ENCODE measurements at regions not wholly inside any gene's neighbourhood (a gene's known extent, or its start where the extent isn't known, plus 50 kb on each side); places are given as distances from the start of the nearest gene placed in this dataset.

DNA sequence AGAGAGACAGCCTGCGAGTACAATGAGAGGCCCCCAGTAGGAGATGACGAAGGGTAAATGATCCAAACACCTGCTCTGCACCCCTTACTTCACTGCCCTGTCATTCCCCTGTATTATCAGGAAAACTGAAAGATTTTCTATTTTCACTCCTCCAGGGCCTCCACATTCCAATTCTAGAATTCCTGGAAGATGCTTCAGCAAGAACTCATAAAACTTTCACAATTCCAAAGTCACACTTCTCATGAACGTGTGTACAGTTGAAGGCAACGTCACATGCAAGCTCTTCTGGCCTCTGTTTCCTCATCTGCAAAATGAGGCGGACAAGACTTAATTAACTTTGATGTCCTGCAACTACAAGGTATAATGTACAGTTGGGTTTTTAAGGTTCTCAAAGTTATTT, 62.8 kb upstream of the SPATA12 start:
- POLR2A ChIA-PET, result interaction anchor here (1.0 kb wide), 1 partner anchor 73 kb away, joined by 5 read pairs; no protein-coding TSS in a partner anchor
- CTCF ChIA-PET, result interaction anchor here (0.6 to 4.3 kb wide), 7 partner anchors 10 to 235 kb away, joined by 3 to 28 read pairs (median 4); no protein-coding TSS in a partner anchor
- no peak for DNase-seq (ENCODE audit: low read depth in 1 of 2, low spot score in 1 of 2)
- Histone ChIP-seq H3K27ac (peak overlapping the region in 1 of 2 experiments; percentile 37; a peak in 1 of 6 replicates), H3K9me3 (no peaks in the 10 kb centered on the region), H3K4me2 (no peak overlapping the region), H3K4me3 (no peak overlapping the region), H3K4me1 (peaks cover 14% of the 10 kb centered on the region; the same call in 2 of the 3 replicates)
- TF ChIP-seq POLR2AphosphoS2 (conservative IDR thresholded peaks at IDR 0.05; ENCODE audit: low read length) (no peak), CEBPB (IDR thresholded peaks at IDR 0.05) (0 out of 4 replicates have a peak, but pooled peaks of 1 of the 2 experiments have one; percentile 7)
- no peak for FAIRE-seq
- 79% methylated on average over 5 of the region's 5 CpGs for WGBS (ENCODE audit: missing lambda C conversion rate)
- no peak for ATAC-seq

DNA sequence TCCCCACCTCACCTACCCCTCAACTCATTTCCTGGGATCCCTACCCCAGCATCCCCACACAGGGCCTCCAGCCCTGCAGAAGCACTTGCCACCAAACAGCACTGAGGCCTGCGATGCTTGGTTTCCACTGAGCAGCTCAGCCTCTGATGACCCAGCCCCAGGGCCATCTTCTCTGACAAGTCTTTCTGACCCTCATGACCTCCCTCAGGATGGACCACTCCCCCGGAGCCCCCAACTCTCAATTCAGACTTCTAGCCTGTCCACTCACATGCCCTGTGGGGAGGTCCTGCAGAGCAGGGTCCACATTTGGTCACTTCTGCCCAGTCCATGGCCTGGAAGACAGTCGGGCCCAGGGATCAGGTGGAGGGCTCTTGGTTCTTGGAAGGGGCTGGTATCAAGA, 63.4 kb upstream of the SPATA12 start:
- TF ChIP-seq CHD4 (IDR thresholded peaks at IDR 0.05; ENCODE audit: borderline replicate concordance) (no peak), MAZ (IDR thresholded peaks at IDR 0.05; ENCODE audit: borderline replicate concordance, low read depth, low read length) (no peak), POLR2A (IDR thresholded peaks at IDR 0.05; ENCODE audit: low read length) (no peak), RAD21 (conservative IDR thresholded peaks at IDR 0.05 in 1 of 2, IDR thresholded peaks at IDR 0.05 in 1 of 2) (no peak), TFCP2L1 (CRISPR knock-in tag; IDR thresholded peaks at IDR 0.05) (no peak), RCOR1 (IDR thresholded peaks at IDR 0.05; ENCODE audit: low read depth, low read length) (no peak), ESRRA (IDR thresholded peaks at IDR 0.05; ENCODE audit: borderline replicate concordance, low read length) (no peak), JUNB (IDR thresholded peaks at IDR 0.05) (no peak), TP53 (CRISPR knock-in tag; IDR thresholded peaks at IDR 0.05) (no peak), KDM1A (IDR thresholded peaks at IDR 0.05; ENCODE audit: low read depth) (no peak), FOSB (CRISPR knock-in tag; IDR thresholded peaks at IDR 0.05) (no peak)
- TF ChIP-seq, protein P1, sequence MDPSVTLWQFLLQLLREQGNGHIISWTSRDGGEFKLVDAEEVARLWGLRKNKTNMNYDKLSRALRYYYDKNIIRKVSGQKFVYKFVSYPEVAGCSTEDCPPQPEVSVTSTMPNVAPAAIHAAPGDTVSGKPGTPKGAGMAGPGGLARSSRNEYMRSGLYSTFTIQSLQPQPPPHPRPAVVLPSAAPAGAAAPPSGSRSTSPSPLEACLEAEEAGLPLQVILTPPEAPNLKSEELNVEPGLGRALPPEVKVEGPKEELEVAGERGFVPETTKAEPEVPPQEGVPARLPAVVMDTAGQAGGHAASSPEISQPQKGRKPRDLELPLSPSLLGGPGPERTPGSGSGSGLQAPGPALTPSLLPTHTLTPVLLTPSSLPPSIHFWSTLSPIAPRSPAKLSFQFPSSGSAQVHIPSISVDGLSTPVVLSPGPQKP (IDR thresholded peaks at IDR 0.05; ENCODE audit: low read depth, low read length), result no peak
- DNase-seq (ENCODE audit: low read depth in 1 of 2, low spot score in 1 of 2), result no peak
- H3K4me1 ChIP-seq, result peaks cover 17% of the 10 kb centered on the region; the same call in 2 of the 3 replicates
- CTCF ChIA-PET, result interaction anchor here (1.6 to 4.3 kb wide), 8 partner anchors 9 to 226 kb away, joined by 7 to 44 read pairs (median 18); no protein-coding TSS in a partner anchor
- peak overlapping the region in 1 of 2 experiments; percentile 37; a peak in 1 of 6 replicates for H3K27ac ChIP-seq
- H3K4me3 ChIP-seq, result no peak overlapping the region
- no peak for FAIRE-seq
- no peak overlapping the region for H3K4me2 ChIP-seq
- POLR2A ChIA-PET, result interaction anchor here (1.0 kb wide), 1 partner anchor 74 kb away, joined by 5 read pairs; no protein-coding TSS in a partner anchor
- 90% methylated on average over 3 of the region's 3 CpGs for WGBS (ENCODE audit: missing lambda C conversion rate)
- no peaks in the 10 kb centered on the region for H3K9me3 ChIP-seq
- no peak; a peak in 1 of 6 replicates for ATAC-seq

DNA sequence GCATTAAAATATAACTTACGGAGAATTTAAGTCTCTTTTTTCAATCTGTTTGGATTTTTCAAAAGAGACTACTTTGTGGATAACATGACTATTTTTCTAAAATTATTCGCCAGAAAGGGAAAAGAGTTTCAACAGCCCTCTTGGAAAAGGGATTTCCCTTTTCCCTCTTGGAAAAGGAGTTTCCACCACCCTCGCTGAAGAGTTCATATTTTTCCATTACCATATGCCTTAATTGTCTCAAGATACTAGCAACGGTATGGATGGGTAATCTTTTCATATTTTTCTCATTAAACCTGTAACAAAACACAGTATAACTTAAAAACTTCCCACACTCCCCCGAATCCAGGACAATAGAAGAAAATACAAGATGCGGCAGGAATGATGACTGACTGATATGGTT, 66.1 kb upstream of the SPATA12 start:
- H3K4me2 ChIP-seq, result no peak overlapping the region
- WGBS (ENCODE audit: missing lambda C conversion rate), result 73% methylated on average over 6 of the region's 6 CpGs
- ChIA-PET POLR2A (no interaction called here), CTCF (interaction anchor here (0.6 to 8.3 kb wide), 9 partner anchors 12 to 292 kb away, joined by 3 to 184 read pairs (median 9); no protein-coding TSS in a partner anchor)
- H3K9me3 ChIP-seq, result no peaks in the 10 kb centered on the region
- no peak for TF ChIP-seq ZC3H11A (IDR thresholded peaks at IDR 0.05)
- no peak for TF ChIP-seq SREBF2 (IDR thresholded peaks at IDR 0.05)
- no peak for TF ChIP-seq HOXB13 (CRISPR knock-in tag; IDR thresholded peaks at IDR 0.05; ENCODE audit: low read depth)
- TF ChIP-seq KDM1A (IDR thresholded peaks at IDR 0.05; ENCODE audit: low read depth), result no peak
- TF ChIP-seq ZSCAN20 (CRISPR knock-in tag; IDR thresholded peaks at IDR 0.05), result no peak
- TF ChIP-seq GATA3 (IDR thresholded peaks at IDR 0.05; ENCODE audit: borderline replicate concordance), result no peak
- TF ChIP-seq EHF (CRISPR knock-in tag; IDR thresholded peaks at IDR 0.05), result no peak
- TF ChIP-seq, protein P2, sequence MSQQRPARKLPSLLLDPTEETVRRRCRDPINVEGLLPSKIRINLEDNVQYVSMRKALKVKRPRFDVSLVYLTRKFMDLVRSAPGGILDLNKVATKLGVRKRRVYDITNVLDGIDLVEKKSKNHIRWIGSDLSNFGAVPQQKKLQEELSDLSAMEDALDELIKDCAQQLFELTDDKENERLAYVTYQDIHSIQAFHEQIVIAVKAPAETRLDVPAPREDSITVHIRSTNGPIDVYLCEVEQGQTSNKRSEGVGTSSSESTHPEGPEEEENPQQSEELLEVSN (IDR thresholded peaks at IDR 0.05; ENCODE audit: borderline replicate concordance, low read depth), result no peak
- no peak for TF ChIP-seq POLR2A (IDR thresholded peaks at IDR 0.05; ENCODE audit: low read length)
- no peak for TF ChIP-seq TP53 (CRISPR knock-in tag; IDR thresholded peaks at IDR 0.05)
- no peak for TF ChIP-seq FOXS1 (CRISPR knock-in tag; IDR thresholded peaks at IDR 0.05)
- no peak for TF ChIP-seq PHF8 (IDR thresholded peaks at IDR 0.05; ENCODE audit: borderline replicate concordance, low read depth)
- TF ChIP-seq MAZ (IDR thresholded peaks at IDR 0.05; ENCODE audit: borderline replicate concordance, low read depth, low read length), result no peak
- TF ChIP-seq CBX2 (IDR thresholded peaks at IDR 0.05; ENCODE audit: borderline replicate concordance, low read depth), result no peak
- no peak for TF ChIP-seq NFE2L2 (conservative IDR thresholded peaks at IDR 0.05; ENCODE audit: low read length)
- no peak for TF ChIP-seq EP300 (IDR thresholded peaks at IDR 0.05)
- TF ChIP-seq, protein P3, sequence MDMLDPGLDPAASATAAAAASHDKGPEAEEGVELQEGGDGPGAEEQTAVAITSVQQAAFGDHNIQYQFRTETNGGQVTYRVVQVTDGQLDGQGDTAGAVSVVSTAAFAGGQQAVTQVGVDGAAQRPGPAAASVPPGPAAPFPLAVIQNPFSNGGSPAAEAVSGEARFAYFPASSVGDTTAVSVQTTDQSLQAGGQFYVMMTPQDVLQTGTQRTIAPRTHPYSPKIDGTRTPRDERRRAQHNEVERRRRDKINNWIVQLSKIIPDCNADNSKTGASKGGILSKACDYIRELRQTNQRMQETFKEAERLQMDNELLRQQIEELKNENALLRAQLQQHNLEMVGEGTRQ (IDR thresholded peaks at IDR 0.05), result no peak
- TF ChIP-seq FOSL2 (IDR thresholded peaks at IDR 0.05), result no peak
- no peak for TF ChIP-seq FOSL2 (CRISPR knock-in tag; IDR thresholded peaks at IDR 0.05)
- TF ChIP-seq, protein P1 (IDR thresholded peaks at IDR 0.05; ENCODE audit: low read depth, low read length), result no peak
- ATAC-seq (no peak), FAIRE-seq (no peak), DNase-seq (ENCODE audit: low read depth in 1 of 2, low spot score in 1 of 2) (no peak)
- H3K4me3 ChIP-seq, result no peak overlapping the region
- peaks cover 34% of the 10 kb centered on the region for H3K4me1 ChIP-seq
- H3K27ac ChIP-seq, result no peak overlapping the region
